HG02642 (cell line): ENCODE measurements at regions not wholly inside any gene's neighbourhood (a gene's known extent, or its start where the extent isn't known, plus 50 kb on each side); places are given as distances from the start of the nearest gene placed in this dataset.
"Not testable (repeated sequence)": the region's sequence is repeated elsewhere in the genome, so short reads cannot be mapped to it uniquely, and the experiment has no call there.

Experiments used
- ATAC-seq: cut with Tn5 transposase; IDR thresholded peaks from one replicate; pipeline ENCODE4 v1.9.1; 2021; ENCODE audit warnings: mild to moderate bottlenecking; ENCODE audit not compliant: unreplicated experiment, poor library complexity

- no peak for ATAC-seq
These were observed 74.8 kb upstream of the NEDD9 start for GRCh38 chr6:11307226-11307625.

- no peak for ATAC-seq
These were observed 72.5 kb upstream of the NEDD9 start for GRCh38 chr6:11304946-11305345.

GRCh38 chr6:11299876-11300428, 67.5 kb upstream of the NEDD9 start:
- ATAC-seq, result not testable (repeated sequence)

GRCh38 chr6:11299421-11299784, 66.9 kb upstream of the NEDD9 start:
- ATAC-seq, result not testable (repeated sequence)

- no peak for ATAC-seq
These were observed 66.4 kb upstream of the NEDD9 start for GRCh38 chr6:11298651-11299420.

- ATAC-seq, result no peak
These were observed 64.9 kb upstream of the NEDD9 start for GRCh38 chr6:11297376-11297729.

- no peak for ATAC-seq
These were observed 64.2 kb upstream of the NEDD9 start for GRCh38 chr6:11296449-11297375.

- no peak for ATAC-seq
These were observed 63.5 kb upstream of the NEDD9 start for GRCh38 chr6:11295969-11296368.

- no peak for ATAC-seq
These were observed 61.8 kb upstream of the NEDD9 start for GRCh38 chr6:11294228-11294627.

- ATAC-seq, result no peak
These were observed 60.2 kb upstream of the NEDD9 start for GRCh38 chr6:11292594-11293236.

GRCh38 chr6:11292091-11292490, 59.6 kb upstream of the NEDD9 start:
- no peak for ATAC-seq

- no peak for ATAC-seq
These were observed 59.1 kb upstream of the NEDD9 start for GRCh38 chr6:11291582-11291981.

GRCh38 chr6:11290027-11290426, 57.6 kb upstream of the NEDD9 start:
- no peak for ATAC-seq

- ATAC-seq, result no peak
These were observed 55.6 kb upstream of the NEDD9 start for GRCh38 chr6:11288065-11288464.

GRCh38 chr6:11284996-11285395, 52.5 kb upstream of the NEDD9 start:
- ATAC-seq, result no peak

GRCh38 chr6:11283629-11284028, 51.2 kb upstream of the NEDD9 start:
- no peak for ATAC-seq

GRCh38 chr6:11282875-11283274, 50.4 kb upstream of the NEDD9 start:
- no peak for ATAC-seq
